ENCODE measurements at regions not wholly inside any gene's neighbourhood (a gene's known extent, or its start where the extent isn't known, plus 50 kb on each side); places are given as distances from the start of the nearest gene placed in this dataset.

DNA sequence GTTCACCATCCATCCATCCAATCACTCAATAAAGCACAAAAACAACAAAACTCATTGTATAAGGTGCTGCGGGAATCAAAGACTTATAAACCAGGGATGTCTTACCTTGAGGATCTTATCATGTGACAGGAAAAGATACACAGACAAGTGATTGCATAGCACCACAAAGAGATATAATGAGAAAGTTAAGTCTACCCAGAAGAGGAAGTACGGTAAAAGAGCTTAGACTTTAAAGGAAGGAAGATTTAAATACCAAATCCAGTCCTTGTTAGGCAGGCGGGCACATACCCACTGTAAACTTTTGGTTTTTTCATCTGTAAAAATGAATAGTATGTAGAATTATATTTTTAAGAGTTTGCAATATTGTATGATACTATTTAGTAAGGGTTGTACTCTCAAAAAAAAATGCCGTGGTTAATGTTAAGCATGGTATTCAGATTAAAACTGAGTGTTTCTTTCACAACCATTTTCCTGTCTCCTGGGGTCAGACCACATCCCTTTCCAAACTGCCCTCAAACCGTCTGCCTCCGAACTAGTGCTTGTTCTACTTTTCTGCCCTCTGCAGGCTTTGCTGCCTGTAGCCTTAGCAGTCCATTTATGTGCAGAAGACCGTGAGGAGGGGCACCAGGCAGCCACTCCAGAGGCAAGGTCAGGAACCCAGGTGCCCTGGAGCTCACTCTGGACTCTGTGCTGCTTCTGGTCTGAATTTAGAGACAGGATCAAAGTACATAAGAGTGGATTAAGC is 179.5 kb upstream of the SYNDIG1 start:
- H3K4me1 ChIP-seq: no peaks in the 10 kb centered on the region
- DNase-seq (ENCODE audit: extremely low spot score): no peak
- 54% methylated on average over 7 of the region's 7 CpGs for WGBS
- no peaks in the 10 kb centered on the region for H3K27me3 ChIP-seq
- intact Hi-C loops (cut with DNase I): no loop called here
- no peaks in the 10 kb centered on the region for H3K36me3 ChIP-seq
- H3K9me3 ChIP-seq: no peaks in the 10 kb centered on the region
- TF ChIP-seq POLR2A (IDR thresholded peaks at IDR 0.05; ENCODE audit: low read depth) (no peak), CTCF (IDR thresholded peaks at IDR 0.05) (no peak), EP300 (IDR thresholded peaks at IDR 0.05) (no peak), POLR2AphosphoS5 (IDR thresholded peaks at IDR 0.05) (no peak)
- no peak overlapping the region for H3K27ac ChIP-seq (replicated peaks in 1 of 4)
- no peak overlapping the region for H3K4me3 ChIP-seq

DNA sequence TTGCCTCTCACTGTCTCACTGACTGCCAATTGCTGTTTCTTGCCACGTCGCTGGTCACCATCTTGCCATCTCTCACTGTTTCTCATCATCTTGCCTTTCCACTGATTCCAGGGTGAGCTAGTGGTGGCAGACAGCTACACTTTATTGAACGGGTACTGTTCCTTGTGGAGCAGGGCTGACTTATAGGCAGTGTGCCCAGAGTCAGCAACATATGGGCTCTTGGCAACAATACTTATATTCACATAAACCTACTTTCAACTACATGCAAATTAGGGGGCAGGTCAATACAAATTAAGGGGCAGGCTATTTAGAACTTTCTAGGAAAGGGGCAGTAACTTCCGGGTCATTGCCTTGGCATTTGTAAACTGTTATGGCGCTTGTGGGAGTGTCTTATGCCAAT is 186.2 kb upstream of the SYNDIG1 start:
- intact Hi-C loops (cut with DNase I): no loop called here

GRCh38 chr20:24277196-24277595 is 192.2 kb upstream of the SYNDIG1 start:
- Histone ChIP-seq H3K27ac (replicated peaks in 1 of 4) (no peak overlapping the region), H3K9me3 (peaks cover 0 to 5% (median 0%) of the 10 kb centered on the region in 4 donors), H3K4me1 (no peaks in the 10 kb centered on the region), H3K36me3 (no peaks in the 10 kb centered on the region), H3K27me3 (no peaks in the 10 kb centered on the region), H3K4me3 (no peak overlapping the region)
- WGBS: 88% methylated on average over 9 of the region's 9 CpGs
- TF ChIP-seq CTCF (IDR thresholded peaks at IDR 0.05) (no peak), POLR2AphosphoS5 (IDR thresholded peaks at IDR 0.05) (no peak), EP300 (IDR thresholded peaks at IDR 0.05) (no peak), POLR2A (IDR thresholded peaks at IDR 0.05; ENCODE audit: low read depth) (no peak)
- intact Hi-C loops (cut with DNase I): no loop called here
- no peak for DNase-seq (ENCODE audit: extremely low spot score)

More for the DNA sequence above, 186.2 kb upstream of the SYNDIG1 start:
- WGBS: 93% methylated on average over 5 of the region's 5 CpGs
- Histone ChIP-seq H3K4me1 (no peaks in the 10 kb centered on the region), H3K9me3 (no peaks in the 10 kb centered on the region), H3K27ac (replicated peaks in 1 of 4) (no peak overlapping the region), H3K36me3 (no peaks in the 10 kb centered on the region), H3K4me3 (no peak overlapping the region), H3K27me3 (no peaks in the 10 kb centered on the region)
- DNase-seq (ENCODE audit: extremely low spot score): no peak
- TF ChIP-seq POLR2A (IDR thresholded peaks at IDR 0.05; ENCODE audit: low read depth): no peak
- no peak for TF ChIP-seq EP300 (IDR thresholded peaks at IDR 0.05)
- TF ChIP-seq POLR2AphosphoS5 (IDR thresholded peaks at IDR 0.05): no peak
- TF ChIP-seq CTCF (IDR thresholded peaks at IDR 0.05): no peak

- DNase-seq (ENCODE audit: extremely low spot score): no peak
- intact Hi-C loops (cut with DNase I): no loop called here
- Histone ChIP-seq H3K27ac (replicated peaks in 1 of 4) (no peak overlapping the region), H3K36me3 (no peaks in the 10 kb centered on the region), H3K4me3 (no peak overlapping the region), H3K9me3 (peaks cover 0 to 5% (median 0%) of the 10 kb centered on the region in 4 donors), H3K4me1 (no peaks in the 10 kb centered on the region), H3K27me3 (no peaks in the 10 kb centered on the region)
- WGBS: 48% methylated on average over 3 of the region's 3 CpGs
- TF ChIP-seq EP300 (IDR thresholded peaks at IDR 0.05) (no peak), POLR2A (IDR thresholded peaks at IDR 0.05; ENCODE audit: low read depth) (no peak)
Observed at GRCh38 chr20:24275946-24276705, 193.3 kb upstream of the SYNDIG1 start.

DNA sequence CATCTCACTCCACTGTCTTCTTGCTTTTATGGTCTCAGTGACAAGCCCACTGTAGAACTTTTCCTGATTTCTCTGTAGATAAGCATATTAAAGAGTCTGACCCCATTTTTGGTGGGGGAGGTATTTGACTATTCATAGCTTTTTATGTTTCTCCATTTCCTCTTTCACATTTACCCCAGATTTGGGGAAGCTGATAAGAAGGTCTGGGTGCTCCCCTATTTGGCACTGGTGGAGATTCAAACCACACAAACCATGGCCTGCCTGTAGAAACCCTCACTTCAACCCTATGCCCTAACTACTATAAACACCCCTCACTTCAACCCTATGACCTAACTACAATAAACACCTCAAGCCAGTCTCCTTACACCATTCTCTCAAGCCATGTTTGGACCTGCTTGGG is 196.2 kb upstream of the SYNDIG1 start:
- Histone ChIP-seq H3K4me1 (no peaks in the 10 kb centered on the region), H3K9me3 (peaks cover 0 to 5% (median 0%) of the 10 kb centered on the region in 4 donors), H3K36me3 (no peaks in the 10 kb centered on the region), H3K27me3 (no peaks in the 10 kb centered on the region), H3K27ac (replicated peaks in 1 of 4) (no peak overlapping the region), H3K4me3 (no peak overlapping the region)
- intact Hi-C loops (cut with DNase I): no loop called here
- TF ChIP-seq POLR2A (IDR thresholded peaks at IDR 0.05; ENCODE audit: low read depth) (no peak), CTCF (IDR thresholded peaks at IDR 0.05) (no peak), POLR2AphosphoS5 (IDR thresholded peaks at IDR 0.05) (no peak), EP300 (IDR thresholded peaks at IDR 0.05) (no peak)
- no peak for DNase-seq (ENCODE audit: extremely low spot score)
